ENCODE measurements at regions not wholly inside any gene's neighbourhood (a gene's known extent, or its start where the extent isn't known, plus 50 kb on each side); places are given as distances from the start of the nearest gene placed in this dataset.

DNA sequence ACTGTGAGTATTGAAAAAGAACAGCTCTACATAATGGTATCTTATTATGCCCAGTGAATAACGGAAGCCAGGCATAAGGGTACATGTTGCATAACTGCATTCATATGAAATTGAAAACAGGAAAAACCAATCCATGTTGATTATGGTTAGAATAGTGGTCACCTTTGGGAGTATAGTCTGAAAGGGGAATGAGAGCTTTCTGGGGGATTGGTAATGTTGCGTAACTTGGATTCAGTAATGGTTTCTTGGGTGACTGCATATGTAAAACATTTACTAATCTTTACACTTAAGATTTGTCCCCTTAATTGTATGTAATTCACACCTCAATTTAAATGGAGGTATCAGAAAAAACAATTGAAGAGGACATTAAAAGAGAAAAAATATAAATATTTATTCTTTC, 292.1 kb downstream of the LMO4 start:
- H3K27me3 ChIP-seq, result no peaks in the 10 kb centered on the region
- H3K9me3 ChIP-seq, result no peaks in the 10 kb centered on the region
- H3K36me3 ChIP-seq, result no peaks in the 10 kb centered on the region
- ATAC-seq (no peak), DNase-seq (no peak)
- H3K27ac ChIP-seq, result no peak overlapping the region
- intact Hi-C loops (cut with DNase I; ENCODE audit: low total_unique reads) (no loop called here), in situ Hi-C loops (cut with MboI; ENCODE audit: low sequenced_read_pairs in 4 of 4) (no loop called here)
- no peak overlapping the region for H3K4me3 ChIP-seq
- no peaks in the 10 kb centered on the region for H3K4me1 ChIP-seq
- TF ChIP-seq, protein P1, sequence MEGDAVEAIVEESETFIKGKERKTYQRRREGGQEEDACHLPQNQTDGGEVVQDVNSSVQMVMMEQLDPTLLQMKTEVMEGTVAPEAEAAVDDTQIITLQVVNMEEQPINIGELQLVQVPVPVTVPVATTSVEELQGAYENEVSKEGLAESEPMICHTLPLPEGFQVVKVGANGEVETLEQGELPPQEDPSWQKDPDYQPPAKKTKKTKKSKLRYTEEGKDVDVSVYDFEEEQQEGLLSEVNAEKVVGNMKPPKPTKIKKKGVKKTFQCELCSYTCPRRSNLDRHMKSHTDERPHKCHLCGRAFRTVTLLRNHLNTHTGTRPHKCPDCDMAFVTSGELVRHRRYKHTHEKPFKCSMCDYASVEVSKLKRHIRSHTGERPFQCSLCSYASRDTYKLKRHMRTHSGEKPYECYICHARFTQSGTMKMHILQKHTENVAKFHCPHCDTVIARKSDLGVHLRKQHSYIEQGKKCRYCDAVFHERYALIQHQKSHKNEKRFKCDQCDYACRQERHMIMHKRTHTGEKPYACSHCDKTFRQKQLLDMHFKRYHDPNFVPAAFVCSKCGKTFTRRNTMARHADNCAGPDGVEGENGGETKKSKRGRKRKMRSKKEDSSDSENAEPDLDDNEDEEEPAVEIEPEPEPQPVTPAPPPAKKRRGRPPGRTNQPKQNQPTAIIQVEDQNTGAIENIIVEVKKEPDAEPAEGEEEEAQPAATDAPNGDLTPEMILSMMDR (IDR thresholded peaks at IDR 0.05 in 4 of 5, conservative IDR thresholded peaks at IDR 0.05 in 1 of 5), result no peak
- TF ChIP-seq POLR2A (IDR thresholded peaks at IDR 0.05), result no peak

DNA sequence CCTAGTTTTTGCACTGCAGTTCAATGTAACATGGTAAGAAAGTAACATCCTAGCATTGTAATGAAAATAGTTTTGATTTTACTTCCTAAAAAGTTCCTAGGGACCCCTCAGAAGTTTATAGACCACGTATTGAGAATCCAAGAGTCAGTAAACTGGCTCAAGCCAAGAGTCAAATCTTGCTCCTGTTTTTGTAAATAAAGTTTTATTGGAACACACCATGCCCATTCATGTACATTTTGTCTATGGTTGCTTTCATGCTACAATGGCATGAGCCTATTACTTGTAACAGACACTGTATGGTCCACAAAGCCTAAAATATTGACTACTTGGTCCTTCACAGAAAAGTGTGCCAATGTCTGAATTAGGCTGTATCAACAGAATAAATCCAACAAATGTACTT, 301.0 kb downstream of the LMO4 start:
- no peaks in the 10 kb centered on the region for H3K9me3 ChIP-seq
- DNase-seq, result no peak
- no peaks in the 10 kb centered on the region for H3K36me3 ChIP-seq
- no peak overlapping the region for H3K27ac ChIP-seq
- no peaks in the 10 kb centered on the region for H3K4me1 ChIP-seq
- no peak for ATAC-seq
- in situ Hi-C loops (cut with MboI; ENCODE audit: low sequenced_read_pairs in 4 of 4) (no loop called here), intact Hi-C loops (cut with DNase I; ENCODE audit: low total_unique reads) (no loop called here)
- no peaks in the 10 kb centered on the region for H3K27me3 ChIP-seq
- TF ChIP-seq POLR2A (IDR thresholded peaks at IDR 0.05), result no peak
- TF ChIP-seq, protein P1 (IDR thresholded peaks at IDR 0.05 in 4 of 5, conservative IDR thresholded peaks at IDR 0.05 in 1 of 5), result no peak
- no peak overlapping the region for H3K4me3 ChIP-seq

DNA sequence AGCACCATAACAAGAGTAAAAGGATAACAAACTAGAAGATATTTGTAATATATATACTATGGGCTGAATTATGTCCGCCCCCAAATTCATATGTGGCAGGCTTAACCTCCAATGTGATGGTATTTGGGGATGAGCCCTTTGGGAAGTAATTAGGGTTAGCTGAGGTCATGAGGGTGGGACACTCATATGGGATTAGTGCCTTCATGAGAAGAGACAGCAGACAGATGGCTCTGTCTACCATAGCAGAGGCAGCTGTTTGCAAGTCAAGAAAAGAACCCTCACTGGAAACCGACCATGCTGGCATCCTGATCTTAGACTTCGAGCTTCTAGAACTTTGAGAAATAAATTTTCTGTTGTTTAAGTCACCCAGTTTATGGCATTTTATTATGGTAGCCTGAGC, 303.6 kb downstream of the LMO4 start:
- no peak overlapping the region for H3K4me3 ChIP-seq
- H3K4me1 ChIP-seq, result no peaks in the 10 kb centered on the region
- intact Hi-C loops (cut with DNase I; ENCODE audit: low total_unique reads) (no loop called here), in situ Hi-C loops (cut with MboI; ENCODE audit: low sequenced_read_pairs in 4 of 4) (no loop called here)
- TF ChIP-seq, protein P1 (IDR thresholded peaks at IDR 0.05 in 4 of 5, conservative IDR thresholded peaks at IDR 0.05 in 1 of 5), result no peak
- no peak for TF ChIP-seq POLR2A (IDR thresholded peaks at IDR 0.05)
- ATAC-seq (no peak), DNase-seq (no peak)
- no peaks in the 10 kb centered on the region for H3K36me3 ChIP-seq
- H3K9me3 ChIP-seq, result no peaks in the 10 kb centered on the region
- no peak overlapping the region for H3K27ac ChIP-seq
- H3K27me3 ChIP-seq, result no peaks in the 10 kb centered on the region

DNA sequence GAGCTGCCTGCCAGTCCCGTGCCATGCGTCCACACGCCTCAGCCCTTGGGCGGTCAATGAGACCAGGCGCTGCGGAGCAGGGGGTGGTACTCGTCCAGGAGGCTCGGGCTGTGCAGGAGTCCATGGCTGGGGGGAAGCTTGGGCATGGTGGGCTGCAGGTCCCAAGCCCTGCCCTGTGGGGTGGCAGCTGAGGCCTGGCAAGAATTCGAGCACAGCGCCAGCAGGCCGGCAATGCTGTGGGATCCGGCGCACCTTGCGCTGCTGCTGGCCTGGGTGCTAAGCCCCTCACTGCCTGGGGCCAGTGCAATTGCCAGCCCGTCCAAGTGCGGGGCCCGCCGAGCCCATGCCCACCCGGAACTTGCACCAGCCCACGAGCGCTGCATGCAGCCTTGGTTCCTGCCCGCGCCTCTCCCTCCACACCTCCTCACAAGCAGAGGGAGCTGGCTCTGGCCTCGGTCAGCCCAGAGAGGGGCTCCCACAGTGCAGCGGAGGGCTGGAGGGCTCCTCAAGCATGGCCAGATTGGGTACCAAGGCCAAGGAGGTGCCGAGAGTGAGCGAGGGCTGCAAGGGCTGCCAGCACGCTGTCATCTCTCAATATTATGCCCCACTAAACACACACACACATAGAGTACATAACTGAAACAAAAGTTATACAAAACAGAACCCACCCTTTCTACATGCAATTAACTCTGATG, 307.7 kb downstream of the LMO4 start:
- TF ChIP-seq, protein P1 (IDR thresholded peaks at IDR 0.05 in 4 of 5, conservative IDR thresholded peaks at IDR 0.05 in 1 of 5), result no peak
- TF ChIP-seq POLR2A (IDR thresholded peaks at IDR 0.05), result no peak
- ATAC-seq (no peak), DNase-seq (no peak)
- H3K27me3 ChIP-seq, result no peaks in the 10 kb centered on the region
- H3K9me3 ChIP-seq, result no peaks in the 10 kb centered on the region
- no peaks in the 10 kb centered on the region for H3K36me3 ChIP-seq
- intact Hi-C loops (cut with DNase I; ENCODE audit: low total_unique reads) (no loop called here), in situ Hi-C loops (cut with MboI; ENCODE audit: low sequenced_read_pairs in 4 of 4) (no loop called here)
- no peaks in the 10 kb centered on the region for H3K4me1 ChIP-seq
- H3K27ac ChIP-seq, result no peak overlapping the region
- no peak overlapping the region for H3K4me3 ChIP-seq

DNA sequence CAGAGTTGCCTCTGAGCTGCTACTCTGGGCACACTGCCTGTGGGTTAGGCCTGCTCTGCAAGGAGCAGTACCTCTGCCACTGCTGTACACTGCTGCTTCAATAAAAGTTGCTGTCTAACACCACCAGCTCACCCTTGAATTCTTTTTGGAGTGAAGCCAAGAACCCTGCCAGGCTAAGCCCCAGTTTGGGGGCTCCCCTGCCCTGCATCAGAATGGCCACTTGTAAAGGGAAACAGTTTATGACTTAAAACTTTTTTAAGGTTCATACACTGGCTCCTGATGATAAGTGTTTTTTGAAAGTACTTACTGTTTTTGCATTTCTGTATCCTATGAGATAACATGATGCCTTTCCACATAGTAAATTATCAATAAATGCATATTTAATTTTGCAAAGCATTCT, 310.0 kb downstream of the LMO4 start:
- in situ Hi-C loops (cut with MboI; ENCODE audit: low sequenced_read_pairs in 4 of 4) (no loop called here), intact Hi-C loops (cut with DNase I; ENCODE audit: low total_unique reads) (no loop called here)
- DNase-seq, result no peak
- no peaks in the 10 kb centered on the region for H3K4me1 ChIP-seq
- no peaks in the 10 kb centered on the region for H3K9me3 ChIP-seq
- H3K27me3 ChIP-seq, result no peaks in the 10 kb centered on the region
- TF ChIP-seq, protein P1 (IDR thresholded peaks at IDR 0.05 in 4 of 5, conservative IDR thresholded peaks at IDR 0.05 in 1 of 5), result no peak
- TF ChIP-seq POLR2A (IDR thresholded peaks at IDR 0.05), result no peak
- no peak overlapping the region for H3K27ac ChIP-seq
- no peaks in the 10 kb centered on the region for H3K36me3 ChIP-seq
- H3K4me3 ChIP-seq, result no peak overlapping the region
- no peak for ATAC-seq

All from gastrocnemius medialis (tissue), 4 donors.